ENCODE measurements at regions not wholly inside any gene's neighbourhood (a gene's known extent, or its start where the extent isn't known, plus 50 kb on each side); places are given as distances from the start of the nearest gene placed in this dataset.

DNA sequence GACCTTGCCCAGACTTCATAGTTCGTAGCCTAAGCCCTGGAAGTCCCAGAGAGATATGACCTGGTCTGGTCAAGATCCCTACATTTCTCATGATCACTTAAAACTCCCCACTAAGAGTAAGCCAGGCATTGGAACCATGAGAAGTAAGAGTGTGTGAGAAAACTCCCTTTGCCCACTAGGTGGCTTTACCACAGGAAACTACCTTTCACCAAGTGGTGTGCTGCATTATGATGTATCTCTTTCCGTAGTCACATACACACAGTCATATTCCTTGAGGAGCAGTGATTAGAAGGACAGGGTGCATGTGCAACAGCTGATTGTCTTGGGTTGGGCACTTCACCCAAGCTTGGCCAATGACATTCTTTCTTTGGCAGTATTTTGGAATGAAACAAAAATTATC lies 639.3 kb downstream of the KCNJ2 start:
- Histone ChIP-seq H3K9me3 (no peaks in the 10 kb centered on the region), H3K4me1 (no peaks in the 10 kb centered on the region), H3K27me3 (no peaks in the 10 kb centered on the region), H3K36me3 (no peaks in the 10 kb centered on the region), H3K27ac (no peak overlapping the region), H3K4me3 (no peak overlapping the region)
- TF ChIP-seq, protein P1, sequence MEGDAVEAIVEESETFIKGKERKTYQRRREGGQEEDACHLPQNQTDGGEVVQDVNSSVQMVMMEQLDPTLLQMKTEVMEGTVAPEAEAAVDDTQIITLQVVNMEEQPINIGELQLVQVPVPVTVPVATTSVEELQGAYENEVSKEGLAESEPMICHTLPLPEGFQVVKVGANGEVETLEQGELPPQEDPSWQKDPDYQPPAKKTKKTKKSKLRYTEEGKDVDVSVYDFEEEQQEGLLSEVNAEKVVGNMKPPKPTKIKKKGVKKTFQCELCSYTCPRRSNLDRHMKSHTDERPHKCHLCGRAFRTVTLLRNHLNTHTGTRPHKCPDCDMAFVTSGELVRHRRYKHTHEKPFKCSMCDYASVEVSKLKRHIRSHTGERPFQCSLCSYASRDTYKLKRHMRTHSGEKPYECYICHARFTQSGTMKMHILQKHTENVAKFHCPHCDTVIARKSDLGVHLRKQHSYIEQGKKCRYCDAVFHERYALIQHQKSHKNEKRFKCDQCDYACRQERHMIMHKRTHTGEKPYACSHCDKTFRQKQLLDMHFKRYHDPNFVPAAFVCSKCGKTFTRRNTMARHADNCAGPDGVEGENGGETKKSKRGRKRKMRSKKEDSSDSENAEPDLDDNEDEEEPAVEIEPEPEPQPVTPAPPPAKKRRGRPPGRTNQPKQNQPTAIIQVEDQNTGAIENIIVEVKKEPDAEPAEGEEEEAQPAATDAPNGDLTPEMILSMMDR (IDR thresholded peaks at IDR 0.05): no peak
- no peak for DNase-seq (ENCODE audit: low spot score)

DNA sequence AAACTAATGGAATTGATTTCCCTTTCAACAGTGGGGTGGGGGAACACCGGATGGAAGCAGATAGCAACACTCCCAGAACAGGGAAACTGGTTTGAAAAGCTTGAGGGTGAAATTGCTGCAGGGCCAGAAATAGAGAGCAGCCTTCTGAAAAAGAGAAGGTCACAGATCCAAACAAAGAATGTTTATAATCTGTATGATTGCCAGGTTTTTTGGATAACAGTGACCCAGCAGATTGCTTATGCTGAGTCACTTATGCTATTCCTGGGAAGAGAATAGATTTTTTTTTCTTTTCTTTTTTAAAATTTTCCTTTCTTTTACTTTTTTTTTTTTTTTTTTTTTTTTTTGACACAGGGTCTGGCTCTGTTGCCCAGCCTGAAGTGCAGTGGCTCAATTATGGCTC lies 641.3 kb downstream of the KCNJ2 start:
- no peaks in the 10 kb centered on the region for H3K36me3 ChIP-seq
- TF ChIP-seq, protein P1 (IDR thresholded peaks at IDR 0.05): no peak
- no peaks in the 10 kb centered on the region for H3K27me3 ChIP-seq
- no peaks in the 10 kb centered on the region for H3K9me3 ChIP-seq
- no peak for DNase-seq (ENCODE audit: low spot score)
- no peak overlapping the region for H3K4me3 ChIP-seq
- no peaks in the 10 kb centered on the region for H3K4me1 ChIP-seq
- no peak overlapping the region for H3K27ac ChIP-seq

DNA sequence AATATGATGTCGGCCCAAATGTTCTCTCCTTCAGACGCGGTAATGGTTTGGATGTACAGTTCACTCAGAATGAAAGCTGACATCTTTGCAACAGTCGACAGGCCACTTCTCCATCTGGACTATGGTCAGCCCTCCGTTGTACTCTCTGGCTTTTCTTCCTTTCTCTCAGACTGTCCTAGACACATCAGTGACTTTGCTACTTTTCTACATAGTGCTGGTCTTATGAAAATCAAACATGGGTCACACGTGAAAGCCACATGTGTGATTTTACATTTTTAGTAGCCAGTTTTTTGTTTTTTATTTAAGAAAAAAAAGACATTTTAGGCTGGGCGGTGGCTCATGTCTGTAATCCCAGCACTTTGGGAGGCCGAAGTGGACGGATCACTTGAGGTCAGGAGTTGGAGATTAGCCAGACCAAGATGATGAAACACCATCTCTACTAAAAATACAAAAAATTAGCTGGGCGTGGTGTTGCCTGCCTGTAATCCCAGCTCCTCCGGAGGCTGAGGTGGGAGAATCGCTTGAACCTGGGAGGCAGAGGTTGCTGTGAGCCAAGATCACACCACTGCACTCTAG lies 644.1 kb downstream of the KCNJ2 start:
- no peaks in the 10 kb centered on the region for H3K27me3 ChIP-seq
- H3K36me3 ChIP-seq: no peaks in the 10 kb centered on the region
- H3K27ac ChIP-seq: no peak overlapping the region
- no peak overlapping the region for H3K4me3 ChIP-seq
- TF ChIP-seq, protein P1 (IDR thresholded peaks at IDR 0.05): no peak
- H3K4me1 ChIP-seq: no peaks in the 10 kb centered on the region
- no peaks in the 10 kb centered on the region for H3K9me3 ChIP-seq
- no peak for DNase-seq (ENCODE audit: low spot score)

DNA sequence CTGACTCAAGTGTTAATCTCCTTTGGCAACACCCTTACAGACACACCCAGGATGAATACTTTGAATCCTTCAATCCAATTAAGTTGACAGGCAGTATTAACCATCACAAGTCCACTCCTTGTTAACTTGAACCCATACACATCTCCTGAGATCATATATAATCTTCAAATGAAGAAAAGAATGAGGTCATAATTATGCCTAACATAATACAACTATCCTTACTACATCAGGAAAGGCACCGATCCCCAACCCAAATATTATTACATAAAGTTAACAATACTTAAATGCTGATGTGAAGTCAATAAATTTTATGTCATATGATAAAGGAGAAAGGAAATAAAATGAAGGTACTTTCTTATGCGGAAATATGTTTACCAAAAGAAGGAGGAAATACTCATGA lies 649.9 kb downstream of the KCNJ2 start:
- H3K36me3 ChIP-seq: no peaks in the 10 kb centered on the region
- H3K4me3 ChIP-seq: no peak overlapping the region
- H3K27me3 ChIP-seq: no peaks in the 10 kb centered on the region
- no peak for DNase-seq (ENCODE audit: low spot score)
- TF ChIP-seq, protein P1 (IDR thresholded peaks at IDR 0.05): no peak
- H3K27ac ChIP-seq: no peak overlapping the region
- H3K9me3 ChIP-seq: no peaks in the 10 kb centered on the region
- no peaks in the 10 kb centered on the region for H3K4me1 ChIP-seq

DNA sequence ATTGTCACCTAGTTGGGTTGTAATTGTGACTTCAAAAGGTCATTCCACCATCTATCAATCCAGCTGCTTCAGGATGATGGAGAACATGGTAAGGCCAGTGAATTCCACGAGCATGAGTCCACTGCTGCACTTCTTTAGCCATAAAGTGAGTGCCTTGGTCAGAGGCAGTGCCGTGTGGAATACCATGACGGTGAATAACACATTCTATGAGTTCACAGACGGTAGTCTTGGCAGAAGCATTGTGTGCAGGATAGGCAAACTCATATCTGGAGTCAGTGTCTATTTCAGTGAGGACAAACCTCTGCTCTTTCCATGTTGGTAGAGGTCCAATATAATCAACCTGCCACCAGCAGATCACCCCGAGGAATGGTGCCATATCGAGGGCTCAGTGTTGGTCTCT lies 650.9 kb downstream of the KCNJ2 start:
- TF ChIP-seq, protein P1 (IDR thresholded peaks at IDR 0.05): no peak
- Histone ChIP-seq H3K9me3 (no peaks in the 10 kb centered on the region), H3K36me3 (no peaks in the 10 kb centered on the region), H3K4me3 (no peak overlapping the region), H3K27me3 (no peaks in the 10 kb centered on the region), H3K4me1 (no peaks in the 10 kb centered on the region), H3K27ac (no peak overlapping the region)
- DNase-seq (ENCODE audit: low spot score): no peak
